ENCODE measurements at regions not wholly inside any gene's neighbourhood (a gene's known extent, or its start where the extent isn't known, plus 50 kb on each side); places are given as distances from the start of the nearest gene placed in this dataset.
"Not testable (repeated sequence)": the region's sequence is repeated elsewhere in the genome, so short reads cannot be mapped to it uniquely, and the experiment has no call there.

- no peak for TF ChIP-seq CTCF (IDR thresholded peaks at IDR 0.05; ENCODE audit: low read depth, low read length)
- no peak overlapping the region for H3K4me3 ChIP-seq (ENCODE audit: low read depth, low read length)
These were observed 54.9 kb upstream of the NBPF3 start for GRCh38 chr1:21385022-21385421.

GRCh38 chr1:21384620-21385019 lies 55.3 kb upstream of the NBPF3 start:
- TF ChIP-seq CTCF (IDR thresholded peaks at IDR 0.05; ENCODE audit: low read depth, low read length), result no peak

GRCh38 chr1:21383785-21384401 lies 56.0 kb upstream of the NBPF3 start:
- H3K4me3 ChIP-seq (ENCODE audit: low read depth, low read length), result no peak overlapping the region
- no peak for TF ChIP-seq CTCF (IDR thresholded peaks at IDR 0.05; ENCODE audit: low read depth, low read length)

More at GRCh38 chr1:21384620-21385019, 55.3 kb upstream of the NBPF3 start:
- no peak overlapping the region for H3K4me3 ChIP-seq (ENCODE audit: low read depth, low read length)

GRCh38 chr1:21381354-21381753 lies 58.6 kb upstream of the NBPF3 start:
- TF ChIP-seq CTCF (IDR thresholded peaks at IDR 0.05; ENCODE audit: low read depth, low read length), result no peak

GRCh38 chr1:21380147-21380546 lies 59.8 kb upstream of the NBPF3 start:
- H3K4me3 ChIP-seq (ENCODE audit: low read depth, low read length), result not testable (repeated sequence)

More at GRCh38 chr1:21381354-21381753, 58.6 kb upstream of the NBPF3 start:
- no peak overlapping the region for H3K4me3 ChIP-seq (ENCODE audit: low read depth, low read length)

- no peak for TF ChIP-seq CTCF (IDR thresholded peaks at IDR 0.05; ENCODE audit: low read depth, low read length)
- no peak overlapping the region for H3K4me3 ChIP-seq (ENCODE audit: low read depth, low read length)
These were observed 60.4 kb upstream of the NBPF3 start for GRCh38 chr1:21379571-21379970.

GRCh38 chr1:21378705-21379494 lies 61.0 kb upstream of the NBPF3 start:
- TF ChIP-seq CTCF (IDR thresholded peaks at IDR 0.05; ENCODE audit: low read depth, low read length), result no peak

More at GRCh38 chr1:21378705-21379494, 61.0 kb upstream of the NBPF3 start:
- H3K4me3 ChIP-seq (ENCODE audit: low read depth, low read length), result no peak overlapping the region
